Fibroblast of peridontal ligament (primary cell): ENCODE measurements at regions not wholly inside any gene's neighbourhood (a gene's known extent, or its start where the extent isn't known, plus 50 kb on each side); places are given as distances from the start of the nearest gene placed in this dataset.

ENCODE experiments used
- DNase-seq: peaks from one replicate; pipeline ENCODE4 v3.0.0-alpha.2; 2010; ENCODE audit errors: extremely low read depth

- DNase-seq, result no peak
Measured at GRCh38 chrX:4881277-4881676, 1167.8 kb upstream of the PRKX start.

GRCh38 chrX:4878640-4879039, 1165.2 kb upstream of the PRKX start:
- no peak for DNase-seq

- DNase-seq, result no peak
Measured at GRCh38 chrX:4876268-4876667, 1162.8 kb upstream of the PRKX start.

- DNase-seq, result no peak
Measured at GRCh38 chrX:4851534-4851933, 1138.1 kb upstream of the PRKX start.

DNA sequence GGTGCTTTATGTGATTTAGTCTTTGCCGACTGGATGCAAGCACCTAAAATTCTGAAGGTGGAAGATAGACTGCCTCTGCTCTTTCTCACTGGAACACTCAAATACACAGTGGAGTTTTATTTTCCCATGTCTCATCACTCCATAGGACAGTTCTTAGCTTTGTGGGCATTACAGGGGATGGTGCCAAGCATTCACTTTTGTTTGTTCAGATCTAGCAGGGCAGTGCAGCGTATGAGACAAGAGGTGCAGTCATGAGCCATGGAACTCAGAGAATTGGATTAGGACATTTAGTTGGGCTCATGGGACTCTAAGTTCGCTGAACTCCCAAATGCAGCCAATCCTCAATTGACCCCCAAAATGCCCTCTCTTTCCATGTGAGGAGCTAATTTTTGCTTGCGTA, 1136.9 kb upstream of the PRKX start:
- DNase-seq, result no peak

GRCh38 chrX:4844376-4844775, 1130.9 kb upstream of the PRKX start:
- DNase-seq, result no peak

DNA sequence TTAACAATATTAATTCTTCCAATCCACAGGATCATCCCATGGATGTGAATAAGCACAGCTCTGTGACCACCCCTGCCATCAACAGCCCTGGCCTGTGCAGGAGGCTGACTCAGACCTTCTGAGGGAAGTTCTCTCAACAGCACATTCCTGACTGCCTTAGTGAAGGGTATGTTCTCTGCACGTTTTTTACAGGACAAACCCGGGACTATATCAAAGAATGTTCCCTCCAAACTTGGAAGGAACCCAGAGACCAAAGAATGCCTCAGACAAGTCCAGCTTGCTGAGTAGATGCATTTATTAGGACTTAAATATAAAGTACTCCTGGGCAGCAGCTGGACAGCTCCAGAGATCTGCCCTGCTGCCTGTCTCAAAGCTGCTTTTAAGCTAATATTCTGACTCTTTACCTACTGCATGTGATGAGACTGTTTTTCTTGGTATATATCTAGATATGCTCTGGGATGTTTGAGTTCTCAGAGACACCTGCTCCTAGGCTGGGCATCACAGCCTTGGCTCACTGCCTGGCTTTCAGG, 1127.8 kb upstream of the PRKX start:
- no peak for DNase-seq

- DNase-seq, result no peak
Measured at GRCh38 chrX:4831574-4831973, 1118.1 kb upstream of the PRKX start.

DNA sequence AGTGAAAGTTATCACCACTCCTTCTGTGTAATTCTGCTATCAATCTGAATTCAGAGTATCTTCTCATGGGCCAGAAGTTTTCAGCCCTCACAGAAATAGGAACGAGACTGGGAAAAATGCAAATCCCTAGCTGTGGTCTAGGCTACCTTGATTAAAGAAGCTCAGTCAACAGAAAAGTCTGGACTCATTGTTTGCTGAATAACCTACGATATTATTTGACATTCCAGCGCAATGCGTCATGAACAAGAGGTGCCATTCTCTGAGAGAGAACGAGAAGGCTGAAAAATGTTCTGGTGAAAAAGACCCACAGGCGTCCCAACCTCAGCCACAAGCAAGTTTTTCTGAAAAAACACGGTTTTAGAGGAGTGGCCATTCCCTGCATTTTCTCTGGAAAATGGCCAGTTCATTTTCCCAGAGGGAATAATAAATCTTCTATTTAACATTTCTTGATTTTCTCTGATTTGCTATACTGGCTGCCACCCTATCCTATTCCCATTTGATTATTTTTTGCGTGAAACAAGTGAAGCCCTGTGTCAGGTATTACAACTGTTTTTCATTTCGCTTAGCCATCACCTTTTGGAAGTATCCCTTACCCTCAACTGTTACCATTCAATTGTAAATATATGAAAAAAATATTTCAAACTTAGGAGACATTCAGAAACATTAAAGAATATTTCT, 1117.6 kb upstream of the PRKX start:
- DNase-seq, result no peak

DNA sequence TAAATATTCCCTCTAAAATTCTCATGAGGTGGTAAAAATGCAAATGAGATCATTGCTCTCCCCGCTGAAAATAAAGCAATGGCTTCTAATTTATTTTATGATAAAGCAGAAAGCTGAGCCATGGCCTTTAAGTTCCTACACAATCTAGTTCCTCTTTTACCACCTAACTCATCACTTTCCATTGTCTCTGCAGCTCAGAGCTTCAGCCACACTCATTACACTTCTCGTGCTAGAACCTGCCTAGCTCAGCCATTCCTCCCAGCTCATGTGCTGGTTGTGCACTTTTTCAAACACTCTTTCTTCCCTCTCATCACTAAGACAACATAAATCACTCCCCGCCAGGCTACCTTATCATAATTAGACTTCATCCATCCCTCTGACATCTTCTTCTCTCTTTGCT, 1112.1 kb upstream of the PRKX start:
- DNase-seq, result no peak

DNA sequence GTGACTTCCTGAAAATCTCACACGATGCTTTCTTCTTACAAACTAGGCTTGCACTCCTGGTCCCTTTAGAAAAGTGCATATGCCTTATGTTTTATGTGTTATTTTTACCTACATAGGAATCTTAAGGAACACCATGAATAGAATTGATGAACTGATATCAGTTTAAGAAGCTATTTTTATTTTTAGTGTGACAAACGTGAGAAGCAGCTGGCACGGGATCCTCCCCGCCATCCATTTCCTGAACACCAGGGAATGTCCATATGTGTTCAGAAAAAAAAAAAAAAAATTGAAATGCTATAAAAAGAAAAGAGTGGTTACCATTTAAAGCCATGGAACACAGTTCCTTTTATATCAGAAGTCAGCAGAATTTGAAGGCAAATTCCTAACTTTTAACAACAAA, 1096.1 kb upstream of the PRKX start:
- DNase-seq, result no peak

- no peak for DNase-seq
Measured at GRCh38 chrX:4805502-4805901, 1092.1 kb upstream of the PRKX start.

GRCh38 chrX:4800756-4801155, 1087.3 kb upstream of the PRKX start:
- no peak for DNase-seq

DNA sequence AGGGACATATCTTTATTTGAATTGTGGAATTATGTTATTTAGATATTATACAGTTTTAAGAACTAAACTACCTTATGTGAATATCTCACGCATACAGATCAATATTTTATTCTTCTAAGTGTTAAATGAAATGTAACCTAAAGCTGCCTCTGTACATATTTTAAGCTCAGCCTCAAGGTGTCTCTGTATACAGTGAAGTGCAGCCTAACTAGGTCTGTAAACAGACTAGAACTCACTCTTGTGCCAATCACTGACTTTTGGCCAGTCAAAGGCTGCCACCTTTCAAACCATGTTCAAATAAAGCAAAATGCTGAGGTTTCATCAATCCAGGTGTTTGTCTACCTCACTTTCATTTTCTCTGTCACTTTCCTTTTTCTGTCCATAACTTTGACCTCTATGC, 1074.5 kb upstream of the PRKX start:
- no peak for DNase-seq

- DNase-seq, result no peak
Measured at GRCh38 chrX:4764888-4765287, 1051.4 kb upstream of the PRKX start.

DNA sequence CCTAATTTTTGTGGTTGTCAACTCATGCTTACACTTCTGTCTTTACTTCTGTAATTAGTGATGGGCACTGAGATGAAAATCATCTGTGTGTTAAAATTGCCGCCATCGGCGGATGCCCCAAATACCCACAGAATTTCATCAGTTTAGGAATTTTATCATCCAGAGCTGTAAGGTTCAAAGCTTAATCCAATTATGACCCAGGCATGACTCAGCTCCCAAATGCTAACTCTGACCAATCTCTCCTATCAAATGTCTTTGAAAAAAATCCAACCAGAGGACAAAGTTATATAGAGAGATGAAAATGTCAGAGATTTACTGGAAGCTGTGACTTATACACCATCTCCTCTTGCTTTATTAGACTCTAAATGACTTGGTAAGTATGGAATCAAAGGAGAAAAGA, 1048.7 kb upstream of the PRKX start:
- DNase-seq, result no peak

DNA sequence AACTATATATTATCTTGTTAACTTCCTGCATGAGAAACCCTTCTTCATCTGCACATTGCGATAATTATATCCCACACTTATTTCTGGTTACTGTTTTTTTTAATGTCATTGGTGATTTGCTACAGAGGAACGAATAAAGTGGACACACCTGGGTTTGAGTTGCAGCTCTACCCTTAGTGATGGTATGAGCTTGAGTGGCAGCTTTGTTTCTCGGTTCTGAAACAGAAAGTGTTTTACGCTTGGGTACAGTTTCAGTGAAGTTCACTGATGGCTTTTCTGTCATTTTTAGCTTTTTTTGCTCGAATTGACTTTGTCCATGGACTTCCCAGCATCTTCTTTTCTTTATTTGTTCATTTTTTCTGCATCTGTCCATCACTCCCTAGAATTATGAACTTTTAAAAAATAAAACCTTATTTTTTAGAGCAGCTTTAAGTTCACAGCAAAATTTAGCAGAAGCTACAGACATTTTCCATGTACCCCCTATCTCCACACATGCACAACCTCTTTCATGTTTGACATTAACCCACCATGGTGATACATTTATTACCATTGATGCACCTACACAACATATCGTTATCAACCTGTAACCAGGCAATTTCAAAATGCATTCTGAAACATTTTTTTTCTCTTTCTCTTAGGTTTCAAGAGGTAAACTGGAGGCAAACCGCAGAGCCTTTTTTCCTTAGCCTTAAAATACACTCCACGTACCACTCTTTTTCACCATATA, 1041.6 kb upstream of the PRKX start:
- no peak for DNase-seq

- no peak for DNase-seq
Measured at GRCh38 chrX:4741024-4741423, 1027.6 kb upstream of the PRKX start.

DNA sequence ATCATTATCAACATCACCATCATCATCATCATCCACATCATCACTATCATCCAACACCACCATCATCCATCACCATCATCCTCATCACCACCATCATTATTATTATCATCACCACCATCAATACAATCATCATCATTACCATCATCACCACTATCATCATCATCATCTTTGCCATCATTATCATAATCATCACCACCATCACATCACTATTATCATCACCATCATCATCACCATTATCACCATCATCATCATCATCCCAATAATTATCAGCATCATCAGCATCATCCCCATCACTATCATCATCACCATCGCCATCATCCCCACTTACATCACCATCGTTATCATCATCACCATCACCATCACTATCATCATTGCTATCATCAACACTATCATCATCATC, 1021.9 kb upstream of the PRKX start:
- no peak for DNase-seq

DNA sequence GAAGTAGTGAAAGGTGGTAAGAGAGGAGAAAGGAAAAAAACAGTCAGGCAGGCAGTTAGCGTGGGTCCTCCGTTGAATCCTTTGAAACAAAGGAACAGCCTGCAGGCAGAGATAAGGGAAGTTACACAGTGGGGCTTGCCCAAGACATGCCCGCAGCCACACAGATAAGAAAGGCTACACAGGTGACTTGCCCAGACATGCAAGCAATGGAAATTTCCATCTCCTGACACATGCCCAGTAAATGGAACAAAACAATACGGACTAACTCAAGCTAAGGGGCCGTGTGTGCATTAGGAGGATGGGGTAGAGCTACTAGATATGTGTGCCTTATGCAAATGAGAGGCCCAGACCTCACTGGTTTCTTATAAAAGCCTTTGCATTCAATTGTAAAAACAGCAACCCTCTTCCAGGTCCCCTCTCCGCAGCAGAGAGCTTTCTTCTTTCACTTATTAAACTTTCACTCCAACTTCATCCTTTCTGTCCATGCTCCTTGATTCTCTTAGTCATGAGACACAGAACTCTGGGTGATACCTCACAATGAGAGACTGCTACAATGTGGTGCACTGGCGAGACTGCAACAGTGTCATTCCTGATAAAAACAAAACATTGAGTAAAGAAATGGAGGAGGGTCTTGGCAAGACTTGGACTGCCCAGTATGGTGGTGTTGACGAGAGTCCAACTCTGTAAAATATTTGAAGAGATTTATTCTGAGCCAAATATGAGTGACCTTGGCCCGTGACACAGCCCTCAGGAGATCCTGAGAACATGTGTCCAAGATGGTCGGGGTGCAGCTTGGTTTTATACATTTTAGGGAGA, 997.4 kb upstream of the PRKX start:
- DNase-seq, result no peak

DNA sequence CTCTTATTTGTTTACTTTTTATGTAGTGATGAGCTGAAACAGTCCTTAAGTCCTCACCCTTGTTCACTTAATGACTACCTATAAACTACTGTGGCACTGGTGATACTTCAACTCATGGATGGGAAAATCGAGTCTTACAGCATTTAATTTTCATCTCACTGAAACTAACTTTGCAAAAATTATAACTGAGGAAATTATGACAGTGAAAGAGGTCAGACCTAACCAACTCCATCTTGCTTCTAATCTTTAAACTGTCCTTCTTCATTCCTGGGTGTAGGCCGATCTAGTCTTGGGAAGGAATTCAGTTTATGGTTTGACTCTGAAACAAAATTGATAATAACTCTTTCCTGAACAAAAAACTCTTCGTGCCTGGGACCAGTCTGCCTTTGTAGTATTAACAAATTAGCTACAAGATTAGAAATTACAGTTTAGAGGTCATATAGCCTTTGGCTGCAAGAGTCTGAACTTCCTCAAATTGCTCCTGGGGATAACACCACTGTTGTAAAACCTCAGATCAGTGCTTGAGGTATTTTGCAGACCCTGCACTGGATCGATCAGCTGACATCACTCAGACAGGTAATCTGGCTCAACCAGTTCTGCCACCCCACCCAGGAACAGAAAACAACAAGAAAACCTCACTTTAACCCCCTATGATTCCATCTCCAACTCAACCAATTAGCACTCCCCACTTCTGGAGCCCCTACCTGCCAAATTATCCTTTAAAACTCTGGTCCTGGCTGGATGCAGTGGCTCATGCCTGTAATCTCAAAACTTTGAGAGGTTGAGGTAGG, 995.7 kb upstream of the PRKX start:
- no peak for DNase-seq

GRCh38 chrX:4706961-4707360, 993.5 kb upstream of the PRKX start:
- DNase-seq, result no peak
